ENCODE measurements at regions not wholly inside any gene's neighbourhood (a gene's known extent, or its start where the extent isn't known, plus 50 kb on each side); places are given as distances from the start of the nearest gene placed in this dataset.

- TF ChIP-seq HNF1B (CRISPR knock-in tag; IDR thresholded peaks at IDR 0.05) (no peak), PTBP1 (IDR thresholded peaks at IDR 0.05; ENCODE audit: low read depth, low read length, poor library complexity, severe bottlenecking) (no peak), ISX (CRISPR knock-in tag; conservative IDR thresholded peaks at IDR 0.05) (no peak)
Observed at GRCh38 chr11:32309530-32310213, 125.7 kb downstream of the WT1 start (continued).

GRCh38 chr11:32310214-32310601 is 125.1 kb downstream of the WT1 start:
- Histone ChIP-seq H3K79me2 (ENCODE audit: insufficient read depth, low read length) (no peaks in the 10 kb centered on the region), H3K27me3 (ENCODE audit: control insufficient read depth in 1 of 2, insufficient read depth in 2 of 2, low read length in 2 of 2) (peaks cover 0 to 14% of the 10 kb centered on the region in 2 experiments; a peak in 2 of 5 replicates), H3K36me3 (replicated peaks in 1 of 2; ENCODE audit: control insufficient read depth in 1 of 2, insufficient read depth in 2 of 2, low read length in 2 of 2) (no peaks in the 10 kb centered on the region), H3K9me3 (ENCODE audit: low read length) (no peaks in the 10 kb centered on the region), H4K20me1 (ENCODE audit: insufficient read depth, low read length) (no peaks in the 10 kb centered on the region), H2AFZ (ENCODE audit: low read length) (no peak overlapping the region), H3K4me2 (ENCODE audit: low read depth, low read length) (no peak overlapping the region), H3K4me3 (replicated peaks in 1 of 3; ENCODE audit: insufficient read depth in 1 of 3, low read depth in 2 of 3, low read length in 3 of 3) (no peak overlapping the region), H3K4me1 (ENCODE audit: insufficient read depth, low read length) (no peaks in the 10 kb centered on the region), H3K27ac (ENCODE audit: extremely low read length, insufficient read depth, low read length) (no peak overlapping the region), H3K9ac (ENCODE audit: insufficient read depth, low read depth, low read length) (no peak overlapping the region)
- in situ Hi-C loops (cut with HindIII; ENCODE audit: extremely low pct_ligation_motif_present, low pct_unique_long_range_greater_than_20kb), result no loop called here
- DNase-seq (ENCODE audit: low spot score), result no peak
- no TSS peak for BruUV-seq (replicated peaks)
- ATAC-seq, result no peak
- FAIRE-seq, result no peak
- WGBS (ENCODE audit: low lambda C conversion rate), result 15% methylated on average over 6 of the region's 6 CpGs
- intact Hi-C loops (cut with micrococcal nuclease; ENCODE audit: unreplicated experiment), result no loop called here
- ChIA-PET POLR2A (no interaction called here), CTCF (ENCODE audit: low intra/inter-chr PET ratio, low total read pairs) (no interaction called here)
- TF ChIP-seq GMEB2 (CRISPR knock-in tag; IDR thresholded peaks at IDR 0.05; ENCODE audit: low read depth) (no peak), ZSCAN5A (CRISPR knock-in tag; IDR thresholded peaks at IDR 0.05; ENCODE audit: borderline replicate concordance) (no peak), ZNF331 (CRISPR knock-in tag; IDR thresholded peaks at IDR 0.05) (no peak), SUZ12 (IDR thresholded peaks at IDR 0.05; ENCODE audit: low read depth, low read length) (no peak), REST (IDR thresholded peaks at IDR 0.05; ENCODE audit: borderline replicate concordance in 1 of 2, low read depth in 1 of 2, low read length in 2 of 2) (no peak), ZFY (CRISPR knock-in tag; IDR thresholded peaks at IDR 0.05) (no peak), SMC3 (IDR thresholded peaks at IDR 0.05; ENCODE audit: low read length) (no peak), KLF16 (CRISPR knock-in tag; IDR thresholded peaks at IDR 0.05) (no peak), ZNF709 (CRISPR knock-in tag; IDR thresholded peaks at IDR 0.05) (no peak), IRF9 (CRISPR knock-in tag; IDR thresholded peaks at IDR 0.05; ENCODE audit: borderline replicate concordance) (no peak), ZKSCAN5 (CRISPR knock-in tag; IDR thresholded peaks at IDR 0.05) (no peak)
